ENCODE measurements at regions not wholly inside any gene's neighbourhood (a gene's known extent, or its start where the extent isn't known, plus 50 kb on each side); places are given as distances from the start of the nearest gene placed in this dataset.
A peak's percentile ranks its signal among the peaks of the same experiment; 100 is the strongest.

DNA sequence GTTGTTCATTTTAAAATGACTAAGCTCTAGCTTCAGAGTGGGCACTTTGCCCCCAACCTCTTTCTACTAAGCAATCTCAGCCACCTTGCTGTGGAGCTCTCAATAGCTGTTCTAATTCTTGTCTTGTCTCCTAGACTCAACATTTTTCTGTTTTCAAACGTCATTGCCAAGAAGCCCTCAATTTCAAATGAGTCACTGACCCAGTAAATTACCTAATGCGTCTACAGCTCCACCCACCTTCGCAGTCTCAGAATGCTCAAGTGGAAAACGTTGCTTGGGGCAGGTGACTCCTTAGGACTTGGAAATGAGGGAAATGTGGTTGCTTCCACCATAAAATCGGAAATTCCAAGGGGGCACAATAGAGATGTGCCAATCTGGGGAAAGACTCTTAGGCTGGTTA is 59.0 kb downstream of the ING2 start:
- H3K9me3 ChIP-seq = no peaks in the 10 kb centered on the region
- H3K27ac ChIP-seq = no peak overlapping the region
- DNase-seq = no peak
- peaks cover 3% of the 10 kb centered on the region for H3K4me1 ChIP-seq
- 65 to 71% methylated on average over 5 of the region's 5 CpGs for WGBS, 2 donors
- no peaks in the 10 kb centered on the region for H3K27me3 ChIP-seq
- no peak overlapping the region for H3K4me3 ChIP-seq
- H3K36me3 ChIP-seq (ENCODE audit: low read depth, missing control alignments) = no peaks in the 10 kb centered on the region
- intact Hi-C loops (cut with DNase I; ENCODE audit: low total_unique reads) = no loop called here
- TF ChIP-seq, protein P1, sequence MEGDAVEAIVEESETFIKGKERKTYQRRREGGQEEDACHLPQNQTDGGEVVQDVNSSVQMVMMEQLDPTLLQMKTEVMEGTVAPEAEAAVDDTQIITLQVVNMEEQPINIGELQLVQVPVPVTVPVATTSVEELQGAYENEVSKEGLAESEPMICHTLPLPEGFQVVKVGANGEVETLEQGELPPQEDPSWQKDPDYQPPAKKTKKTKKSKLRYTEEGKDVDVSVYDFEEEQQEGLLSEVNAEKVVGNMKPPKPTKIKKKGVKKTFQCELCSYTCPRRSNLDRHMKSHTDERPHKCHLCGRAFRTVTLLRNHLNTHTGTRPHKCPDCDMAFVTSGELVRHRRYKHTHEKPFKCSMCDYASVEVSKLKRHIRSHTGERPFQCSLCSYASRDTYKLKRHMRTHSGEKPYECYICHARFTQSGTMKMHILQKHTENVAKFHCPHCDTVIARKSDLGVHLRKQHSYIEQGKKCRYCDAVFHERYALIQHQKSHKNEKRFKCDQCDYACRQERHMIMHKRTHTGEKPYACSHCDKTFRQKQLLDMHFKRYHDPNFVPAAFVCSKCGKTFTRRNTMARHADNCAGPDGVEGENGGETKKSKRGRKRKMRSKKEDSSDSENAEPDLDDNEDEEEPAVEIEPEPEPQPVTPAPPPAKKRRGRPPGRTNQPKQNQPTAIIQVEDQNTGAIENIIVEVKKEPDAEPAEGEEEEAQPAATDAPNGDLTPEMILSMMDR (IDR thresholded peaks at IDR 0.05) = no peak
- no peak for TF ChIP-seq POLR2A (IDR thresholded peaks at IDR 0.05)

GRCh38 chr4:183571350-183571941 is 66.6 kb downstream of the ING2 start:
- intact Hi-C loops (cut with DNase I; ENCODE audit: low total_unique reads) = no loop called here
- Histone ChIP-seq H3K27me3 (no peaks in the 10 kb centered on the region), H3K9me3 (no peaks in the 10 kb centered on the region), H3K4me1 (no peaks in the 10 kb centered on the region), H3K27ac (peak overlapping the region in 1 of 2 donors; percentile 4), H3K36me3 (ENCODE audit: low read depth, missing control alignments) (no peaks in the 10 kb centered on the region), H3K4me3 (no peak overlapping the region)
- no peak for TF ChIP-seq POLR2A (IDR thresholded peaks at IDR 0.05)
- TF ChIP-seq, protein P1 (IDR thresholded peaks at IDR 0.05) = no peak
- DNase-seq = peak; percentile 89
- WGBS, 2 donors = 6 to 20% methylated on average over 10 of the region's 10 CpGs

GRCh38 chr4:183576701-183577404 is 72.0 kb downstream of the ING2 start:
- DNase-seq = no peak
- 49 to 53% methylated on average over 6 of the region's 6 CpGs for WGBS, 2 donors
- TF ChIP-seq, protein P1 (IDR thresholded peaks at IDR 0.05) = no peak
- TF ChIP-seq POLR2A (IDR thresholded peaks at IDR 0.05) = no peak
- no peaks in the 10 kb centered on the region for H3K27me3 ChIP-seq
- H3K9me3 ChIP-seq = no peaks in the 10 kb centered on the region
- H3K36me3 ChIP-seq (ENCODE audit: low read depth, missing control alignments) = no peaks in the 10 kb centered on the region
- H3K4me1 ChIP-seq = no peaks in the 10 kb centered on the region
- intact Hi-C loops (cut with DNase I; ENCODE audit: low total_unique reads) = no loop called here
- H3K27ac ChIP-seq = peak overlapping the region in 1 of 2 donors; percentile 7
- no peak overlapping the region for H3K4me3 ChIP-seq

GRCh38 chr4:183580370-183580769 is 75.5 kb downstream of the ING2 start:
- H3K4me3 ChIP-seq = no peak overlapping the region
- H3K27ac ChIP-seq = no peak overlapping the region
- no peak for DNase-seq
- H3K27me3 ChIP-seq = no peaks in the 10 kb centered on the region
- H3K9me3 ChIP-seq = no peaks in the 10 kb centered on the region
- TF ChIP-seq POLR2A (IDR thresholded peaks at IDR 0.05) = no peak
- TF ChIP-seq, protein P1 (IDR thresholded peaks at IDR 0.05) = no peak
- H3K36me3 ChIP-seq (ENCODE audit: low read depth, missing control alignments) = no peaks in the 10 kb centered on the region
- intact Hi-C loops (cut with DNase I; ENCODE audit: low total_unique reads) = no loop called here
- 71 to 97% methylated on average over 3 of the region's 3 CpGs for WGBS, 2 donors
- H3K4me1 ChIP-seq = no peaks in the 10 kb centered on the region

GRCh38 chr4:183580849-183581248 is 76.0 kb downstream of the ING2 start:
- Histone ChIP-seq H3K4me3 (no peak overlapping the region), H3K9me3 (no peaks in the 10 kb centered on the region), H3K36me3 (ENCODE audit: low read depth, missing control alignments) (no peaks in the 10 kb centered on the region), H3K27me3 (no peaks in the 10 kb centered on the region), H3K4me1 (no peaks in the 10 kb centered on the region), H3K27ac (no peak overlapping the region)
- DNase-seq = no peak
- intact Hi-C loops (cut with DNase I; ENCODE audit: low total_unique reads) = no loop called here
- no peak for TF ChIP-seq POLR2A (IDR thresholded peaks at IDR 0.05)
- TF ChIP-seq, protein P1 (IDR thresholded peaks at IDR 0.05) = no peak

Data from testis (tissue), 2 donors.